ENCODE measurements at regions not wholly inside any gene's neighbourhood (a gene's known extent, or its start where the extent isn't known, plus 50 kb on each side); places are given as distances from the start of the nearest gene placed in this dataset.

DNA sequence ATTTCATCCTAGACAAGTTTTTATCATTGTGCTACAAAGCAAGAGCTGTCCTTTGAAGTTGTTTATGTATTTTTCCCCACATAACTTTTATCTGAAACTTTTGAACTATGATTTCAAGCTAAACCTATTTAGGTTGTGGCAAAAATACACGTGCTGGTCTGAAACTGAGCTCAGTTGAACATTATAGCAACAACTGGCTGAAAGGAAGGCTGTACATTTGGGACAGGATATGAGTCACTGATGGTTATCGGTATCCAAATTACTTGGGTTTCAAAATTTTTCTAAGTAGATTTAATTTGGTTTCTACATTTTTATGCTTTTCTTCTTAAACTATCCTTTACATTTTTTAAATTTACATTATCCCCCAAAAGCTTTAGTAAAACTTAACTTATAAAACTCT, 627.3 kb upstream of the NUDT12 start:
- in situ Hi-C loops (cut with HindIII; ENCODE audit: low pct_ligation_motif_present, low pct_unique_long_range_greater_than_20kb, low sequenced_read_pairs) = no loop called here
- DNase-seq = no peak

DNA sequence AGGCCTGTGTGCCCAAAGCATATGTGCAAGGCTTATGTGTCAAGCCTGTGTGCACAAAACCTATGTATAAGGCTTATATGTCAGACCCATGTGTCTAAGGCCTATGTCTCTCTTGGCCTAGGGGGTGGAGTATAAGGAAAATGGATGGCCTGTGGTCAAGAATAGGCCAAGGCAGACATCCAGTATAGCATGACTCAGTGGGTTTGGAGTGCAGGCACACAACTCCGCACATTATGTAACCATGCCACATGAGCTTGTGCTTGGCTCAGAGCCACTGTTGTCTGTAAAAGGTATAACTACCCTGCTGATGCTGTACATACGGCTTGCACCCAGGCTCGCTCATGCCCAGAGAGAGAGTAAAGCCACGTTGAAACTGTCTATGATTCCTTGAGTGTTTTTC, 626.4 kb upstream of the NUDT12 start:
- in situ Hi-C loops (cut with HindIII; ENCODE audit: low pct_ligation_motif_present, low pct_unique_long_range_greater_than_20kb, low sequenced_read_pairs) = no loop called here

DNA sequence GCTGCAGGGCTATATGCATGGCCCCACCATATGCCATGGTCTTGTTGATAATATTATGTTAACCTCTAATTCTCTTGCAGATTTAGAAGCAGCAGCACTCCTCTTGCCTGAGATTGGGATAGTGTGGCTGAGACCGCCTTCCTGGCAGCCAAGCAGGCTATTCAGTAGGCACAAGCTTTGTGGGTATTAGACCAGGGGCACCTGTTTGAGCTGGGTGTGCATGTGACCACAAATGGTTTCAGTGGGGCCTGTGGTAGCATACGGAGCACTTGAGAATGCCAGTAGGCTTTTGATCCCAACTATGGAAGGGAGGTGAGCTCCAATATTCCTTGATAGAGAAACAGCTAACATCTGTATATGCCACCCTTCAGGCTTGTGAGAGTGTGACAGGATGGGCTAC, 625.1 kb upstream of the NUDT12 start:
- DNase-seq = no peak
- in situ Hi-C loops (cut with HindIII; ENCODE audit: low pct_ligation_motif_present, low pct_unique_long_range_greater_than_20kb, low sequenced_read_pairs) = no loop called here

More for the DNA sequence above, 626.4 kb upstream of the NUDT12 start:
- DNase-seq = no peak

DNA sequence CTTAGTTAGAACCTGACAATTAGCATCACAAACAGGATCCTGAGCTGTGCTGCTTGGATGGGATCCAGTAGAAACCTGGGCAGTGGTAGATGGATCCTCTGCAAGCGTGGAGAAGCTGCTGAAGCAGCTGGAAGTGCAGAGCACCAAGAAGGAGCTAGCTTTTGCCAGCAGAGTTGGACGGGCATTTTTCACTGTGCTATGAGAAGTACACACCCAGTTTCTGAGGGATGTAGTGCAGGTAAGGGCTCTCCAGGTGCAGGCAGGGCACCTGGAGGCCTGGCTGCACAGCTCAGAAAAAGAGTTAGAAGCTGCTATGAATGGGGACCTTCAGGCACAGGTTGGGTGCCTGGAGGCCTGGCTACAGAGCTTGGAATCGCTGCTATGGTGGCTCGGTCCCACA, 623.9 kb upstream of the NUDT12 start:
- no peak for DNase-seq
- in situ Hi-C loops (cut with HindIII; ENCODE audit: low pct_ligation_motif_present, low pct_unique_long_range_greater_than_20kb, low sequenced_read_pairs) = no loop called here

DNA sequence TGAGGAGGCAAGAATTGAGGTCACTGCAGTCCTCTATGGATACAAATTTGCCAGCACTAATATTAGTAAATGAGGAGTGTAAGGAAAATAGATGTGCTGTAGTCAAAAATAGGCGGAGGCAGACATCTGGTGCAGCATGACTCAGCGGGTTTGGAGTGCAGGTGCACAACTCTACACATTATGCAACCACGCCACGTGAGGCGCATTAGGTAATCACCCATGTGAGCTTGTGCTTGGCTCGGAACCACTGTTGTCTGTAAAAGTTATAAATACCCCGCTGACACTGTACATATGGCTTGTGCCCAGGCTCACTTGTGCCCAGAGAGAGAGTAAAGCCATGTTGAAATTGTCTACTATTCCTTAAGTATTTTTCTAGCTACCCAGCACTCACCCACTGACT, 623.5 kb upstream of the NUDT12 start:
- no peak for DNase-seq
- in situ Hi-C loops (cut with HindIII; ENCODE audit: low pct_ligation_motif_present, low pct_unique_long_range_greater_than_20kb, low sequenced_read_pairs) = no loop called here

DNA sequence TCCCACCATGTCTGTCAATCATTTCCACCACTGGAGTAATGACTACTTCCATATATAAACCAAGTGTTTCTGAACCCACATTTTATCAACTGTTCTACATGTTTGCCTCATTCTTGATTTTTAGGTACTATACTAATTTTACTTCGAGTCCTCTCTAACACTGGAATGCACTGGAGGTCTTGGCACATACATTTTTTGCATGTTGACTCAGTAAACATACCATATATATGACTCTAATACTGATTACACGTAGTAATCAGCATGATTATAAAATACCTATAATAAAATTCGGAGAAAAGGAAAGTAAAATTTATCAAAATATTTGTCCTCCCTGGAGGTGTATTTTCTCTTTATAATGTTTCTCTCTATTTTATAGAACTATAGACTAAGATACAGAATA, 621.7 kb upstream of the NUDT12 start:
- in situ Hi-C loops (cut with HindIII; ENCODE audit: low pct_ligation_motif_present, low pct_unique_long_range_greater_than_20kb, low sequenced_read_pairs) = no loop called here
- no peak for DNase-seq

DNA sequence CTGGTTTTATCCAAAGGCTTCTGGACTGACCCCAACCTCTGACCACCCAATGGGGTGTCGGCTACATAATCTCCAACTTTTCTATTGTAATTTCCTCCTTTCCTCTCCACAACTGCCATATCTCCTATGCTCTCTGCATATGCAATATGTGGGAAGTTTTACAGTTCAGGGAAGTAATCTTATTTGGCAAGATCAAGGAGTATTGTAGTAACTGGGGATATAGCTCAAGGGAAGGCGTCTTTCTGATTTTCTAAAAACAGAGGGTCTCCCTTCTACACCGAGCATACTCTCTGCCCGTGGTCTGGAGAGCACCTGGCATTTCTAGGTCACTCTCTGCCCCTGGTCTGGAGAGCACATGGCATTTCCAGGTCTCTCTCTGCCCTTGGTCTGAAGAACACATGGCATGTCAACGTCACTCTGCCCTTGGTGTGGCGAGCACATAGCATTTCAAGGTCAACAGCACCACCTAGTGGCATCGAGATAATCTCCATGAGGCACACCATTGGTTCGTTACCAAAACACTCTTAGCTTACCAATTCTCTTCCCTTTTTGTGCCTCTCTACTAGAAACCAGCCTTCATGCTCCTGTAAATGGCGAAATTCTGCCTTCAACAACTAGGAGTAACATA, 616.4 kb upstream of the NUDT12 start:
- in situ Hi-C loops (cut with HindIII; ENCODE audit: low pct_ligation_motif_present, low pct_unique_long_range_greater_than_20kb, low sequenced_read_pairs) = no loop called here

DNA sequence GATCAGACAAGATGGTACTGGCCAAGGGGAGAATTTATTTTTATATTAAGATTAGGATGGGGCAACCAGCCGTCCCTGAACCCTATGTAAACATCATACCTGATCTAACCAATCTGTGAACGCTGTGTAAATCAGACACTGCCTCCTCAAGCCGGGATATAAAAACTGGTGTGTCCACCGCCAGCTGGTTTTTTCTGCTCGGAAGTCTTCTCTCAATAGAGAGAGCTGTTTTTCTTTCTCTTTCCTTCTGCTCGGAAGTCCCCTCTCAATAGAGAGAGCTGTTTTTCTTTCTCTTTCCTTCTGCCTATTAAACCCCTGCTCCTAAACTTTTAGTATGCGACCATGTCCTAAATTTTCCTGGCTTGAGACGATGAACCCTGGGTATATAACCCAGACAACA, 615.5 kb upstream of the NUDT12 start:
- no peak for DNase-seq
- in situ Hi-C loops (cut with HindIII; ENCODE audit: low pct_ligation_motif_present, low pct_unique_long_range_greater_than_20kb, low sequenced_read_pairs) = no loop called here

More for the DNA sequence above, 616.4 kb upstream of the NUDT12 start:
- DNase-seq = peak; percentile 54

DNA sequence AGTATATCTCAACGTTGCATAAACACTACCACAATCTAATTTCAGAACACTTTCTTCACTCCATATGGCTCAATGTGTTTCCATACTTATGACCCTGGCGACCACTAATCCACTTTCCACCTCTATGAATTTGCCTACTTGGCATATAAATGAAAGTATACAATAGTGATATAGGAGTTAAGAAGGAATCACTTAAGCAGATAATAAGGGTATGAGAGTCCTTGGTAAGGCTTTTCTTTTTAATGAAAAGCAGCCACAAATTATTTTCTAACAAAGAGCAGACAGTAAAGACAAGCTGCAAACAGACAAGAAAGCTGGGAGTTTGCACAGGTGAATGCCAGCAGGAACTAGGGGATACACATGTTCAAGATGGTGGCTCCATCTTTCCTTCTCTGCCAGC, 615.1 kb upstream of the NUDT12 start:
- DNase-seq = no peak
- in situ Hi-C loops (cut with HindIII; ENCODE audit: low pct_ligation_motif_present, low pct_unique_long_range_greater_than_20kb, low sequenced_read_pairs) = no loop called here

DNA sequence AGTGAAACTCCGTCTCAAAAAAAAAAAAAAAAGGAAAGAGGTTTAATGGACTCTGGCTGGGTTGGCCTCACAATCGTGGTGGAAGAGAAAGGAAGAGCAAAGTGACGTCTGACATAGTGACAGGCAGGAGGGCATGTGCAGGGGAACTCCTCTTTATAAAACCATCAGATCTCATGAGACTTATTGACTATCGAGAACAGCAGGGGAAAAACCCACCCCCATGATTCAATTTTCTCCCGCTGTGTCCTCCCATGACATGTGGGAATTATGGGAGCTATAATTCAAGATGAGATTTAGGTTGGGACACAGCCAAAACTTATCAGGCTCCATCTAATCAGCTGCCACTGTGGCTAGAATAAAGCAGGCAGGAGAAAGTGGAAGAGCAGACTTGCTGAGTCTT, 610.4 kb upstream of the NUDT12 start:
- in situ Hi-C loops (cut with HindIII; ENCODE audit: low pct_ligation_motif_present, low pct_unique_long_range_greater_than_20kb, low sequenced_read_pairs) = no loop called here

DNA sequence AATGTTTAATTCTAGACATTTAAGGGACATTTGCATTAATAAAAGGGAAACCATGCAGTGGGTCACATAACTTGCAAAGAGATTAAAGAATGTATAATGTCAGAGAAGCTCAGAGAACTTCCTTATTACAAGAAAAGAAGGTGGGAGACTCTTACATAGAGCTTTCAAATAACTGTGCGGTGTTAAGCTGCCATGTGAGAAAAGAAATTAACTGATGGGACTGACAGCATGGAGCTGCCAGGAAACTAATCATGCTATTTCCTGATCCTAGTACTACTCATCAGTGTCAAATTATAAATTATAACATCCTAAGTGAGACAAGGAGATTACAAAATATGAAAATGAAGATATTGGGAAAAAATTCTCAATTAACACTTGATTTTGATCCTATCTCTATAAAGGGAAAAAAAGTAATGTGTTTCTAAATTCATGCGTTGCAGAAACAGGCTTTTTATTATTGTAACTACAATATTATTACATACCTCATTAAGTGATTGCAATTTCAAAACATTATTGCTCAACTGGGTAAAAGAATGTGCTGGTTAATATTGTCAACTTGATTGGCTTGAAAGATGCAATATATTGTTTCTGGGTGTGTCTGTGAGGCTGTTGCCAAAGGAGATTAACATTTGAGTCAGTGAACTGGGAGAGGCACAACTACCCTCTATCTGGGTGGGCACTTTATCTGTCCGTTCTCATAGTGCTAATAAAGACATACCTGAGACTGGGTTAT, 609.5 kb upstream of the NUDT12 start:
- in situ Hi-C loops (cut with HindIII; ENCODE audit: low pct_ligation_motif_present, low pct_unique_long_range_greater_than_20kb, low sequenced_read_pairs) = no loop called here
- no peak for DNase-seq

More for the DNA sequence above, 610.4 kb upstream of the NUDT12 start:
- no peak for DNase-seq

DNA sequence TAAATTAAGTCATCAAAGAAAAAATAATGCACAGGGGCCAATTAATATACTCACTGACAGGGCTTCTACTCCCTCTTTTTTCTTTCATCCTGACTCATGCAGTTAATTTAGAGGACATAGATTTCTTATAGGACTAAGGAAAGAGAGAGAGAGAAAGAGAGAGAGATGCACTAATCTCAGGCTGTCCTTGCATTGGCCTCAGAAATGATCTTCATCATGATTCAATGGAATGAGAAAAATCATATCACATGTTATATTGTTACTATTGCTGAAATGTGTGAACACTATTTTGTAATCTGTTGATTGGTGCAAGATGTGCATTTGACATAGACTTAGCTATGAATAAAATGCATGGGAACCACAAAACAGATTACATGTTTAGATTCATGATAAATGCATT, 608.3 kb upstream of the NUDT12 start:
- in situ Hi-C loops (cut with HindIII; ENCODE audit: low pct_ligation_motif_present, low pct_unique_long_range_greater_than_20kb, low sequenced_read_pairs) = no loop called here
- no peak for DNase-seq

DNA sequence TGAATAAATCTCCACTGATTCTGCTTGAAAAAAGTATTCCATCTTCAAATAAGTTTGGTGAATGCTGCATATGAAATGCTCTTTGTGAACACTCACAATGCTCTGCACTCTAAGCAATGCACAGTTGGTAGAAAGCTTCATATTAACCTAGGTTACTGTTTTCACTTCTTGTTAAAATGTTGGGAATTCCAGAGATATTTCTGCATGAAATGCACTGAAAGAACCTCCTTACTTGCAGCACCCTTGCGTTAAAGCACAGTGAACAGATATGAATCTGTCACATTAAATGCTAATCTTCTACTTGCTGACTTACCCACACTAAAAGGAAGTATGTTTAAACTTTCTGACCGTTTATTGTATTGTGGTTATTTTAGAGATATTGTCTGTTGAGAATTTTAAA, 584.1 kb upstream of the NUDT12 start:
- in situ Hi-C loops (cut with HindIII; ENCODE audit: low pct_ligation_motif_present, low pct_unique_long_range_greater_than_20kb, low sequenced_read_pairs) = no loop called here
- DNase-seq = no peak

DNA sequence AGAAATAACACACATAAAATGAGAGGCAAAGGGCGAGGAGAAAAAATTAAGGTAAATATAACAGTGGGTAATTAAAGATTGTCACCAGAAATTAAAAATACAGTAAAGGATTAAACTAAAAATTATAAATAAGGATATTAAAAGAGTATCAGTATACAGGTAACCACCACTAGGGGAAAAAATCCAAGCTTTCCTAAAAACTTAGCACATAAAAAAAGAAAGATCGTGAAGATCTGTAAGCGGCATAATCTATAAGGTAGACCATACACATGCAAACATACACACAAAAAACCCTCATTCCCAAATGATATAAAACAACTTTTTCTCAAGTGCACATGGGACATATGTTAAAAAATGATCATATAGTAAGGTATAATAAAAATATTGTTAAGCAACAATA, 577.3 kb upstream of the NUDT12 start:
- DNase-seq = no peak
- in situ Hi-C loops (cut with HindIII; ENCODE audit: low pct_ligation_motif_present, low pct_unique_long_range_greater_than_20kb, low sequenced_read_pairs) = no loop called here

DNA sequence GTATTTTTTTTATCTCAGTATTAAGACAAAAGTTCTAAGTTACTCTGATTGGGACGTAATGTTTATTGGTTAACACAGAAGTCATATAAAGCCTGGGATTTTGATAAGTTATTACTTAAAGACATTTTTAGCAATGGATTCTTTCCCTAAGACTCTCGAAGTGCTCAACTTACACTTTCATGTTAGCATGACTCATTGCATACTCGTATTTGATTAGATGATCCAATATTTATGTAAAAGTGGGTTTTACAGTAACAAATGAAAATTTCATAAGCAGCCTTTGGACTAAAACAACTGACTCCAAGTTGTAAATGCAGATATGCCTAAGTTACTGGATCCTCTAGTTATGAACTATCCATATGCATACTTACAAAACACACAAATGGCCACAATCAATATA, 567.7 kb upstream of the NUDT12 start:
- in situ Hi-C loops (cut with HindIII; ENCODE audit: low pct_ligation_motif_present, low pct_unique_long_range_greater_than_20kb, low sequenced_read_pairs) = no loop called here
- no peak for DNase-seq

DNA sequence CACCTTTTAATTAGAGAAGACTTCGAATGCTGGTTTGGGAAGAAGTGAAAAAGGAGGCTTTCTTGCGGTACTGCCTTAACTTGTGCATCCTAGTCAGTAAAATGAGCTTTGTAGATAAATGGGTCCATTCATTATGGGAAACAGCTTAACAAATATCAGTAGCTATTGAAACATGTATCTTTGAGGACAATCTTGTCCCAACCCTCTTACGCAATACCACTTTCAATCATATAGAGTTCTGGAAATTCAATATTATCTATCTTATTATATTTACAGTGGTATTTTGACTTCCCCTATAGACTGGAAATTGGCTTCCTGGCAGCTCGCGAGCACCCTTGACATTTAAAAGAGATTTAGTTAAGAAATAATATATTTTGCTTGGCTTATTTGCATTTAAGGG, 565.8 kb upstream of the NUDT12 start:
- no peak for DNase-seq
- in situ Hi-C loops (cut with HindIII; ENCODE audit: low pct_ligation_motif_present, low pct_unique_long_range_greater_than_20kb, low sequenced_read_pairs) = no loop called here

DNA sequence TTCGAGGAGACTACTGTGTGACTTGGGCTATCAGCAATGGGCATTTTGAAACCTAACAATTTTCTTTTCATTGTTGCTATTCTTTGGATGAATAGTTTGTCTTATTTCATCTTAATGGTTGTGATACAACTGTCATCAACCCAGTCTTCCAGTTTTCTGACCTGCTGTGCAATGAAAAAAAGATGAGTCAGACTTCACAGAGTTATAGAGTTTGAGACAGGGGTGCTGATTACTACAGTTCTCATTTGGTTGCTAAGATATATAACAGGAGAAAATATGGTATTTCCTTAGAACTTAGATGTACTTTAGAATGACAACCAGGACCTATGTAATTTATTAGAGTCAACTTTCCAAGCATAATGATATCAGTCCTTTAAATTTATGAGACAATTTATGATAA, 564.4 kb upstream of the NUDT12 start:
- in situ Hi-C loops (cut with HindIII; ENCODE audit: low pct_ligation_motif_present, low pct_unique_long_range_greater_than_20kb, low sequenced_read_pairs) = no loop called here

DNA sequence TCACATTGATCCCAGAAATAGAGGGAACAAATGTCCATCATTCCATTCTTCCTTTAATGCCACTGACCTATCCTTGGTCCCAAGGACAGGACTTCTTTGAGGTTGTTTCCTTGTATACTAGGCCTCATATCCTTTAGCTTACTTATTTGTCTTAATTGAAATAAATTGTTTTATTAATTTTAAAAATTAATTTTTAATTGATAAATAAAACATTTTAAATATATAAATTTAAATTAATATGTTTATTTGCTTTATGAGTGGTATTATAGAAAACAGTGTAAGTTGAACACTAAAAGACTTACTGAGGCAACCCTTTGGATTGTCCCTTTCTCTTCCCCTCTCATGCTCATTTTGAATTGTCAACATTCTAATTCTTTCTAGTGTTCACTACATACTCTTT, 556.9 kb upstream of the NUDT12 start:
- DNase-seq = no peak
- in situ Hi-C loops (cut with HindIII; ENCODE audit: low pct_ligation_motif_present, low pct_unique_long_range_greater_than_20kb, low sequenced_read_pairs) = no loop called here

More for the DNA sequence above, 564.4 kb upstream of the NUDT12 start:
- DNase-seq = no peak

DNA sequence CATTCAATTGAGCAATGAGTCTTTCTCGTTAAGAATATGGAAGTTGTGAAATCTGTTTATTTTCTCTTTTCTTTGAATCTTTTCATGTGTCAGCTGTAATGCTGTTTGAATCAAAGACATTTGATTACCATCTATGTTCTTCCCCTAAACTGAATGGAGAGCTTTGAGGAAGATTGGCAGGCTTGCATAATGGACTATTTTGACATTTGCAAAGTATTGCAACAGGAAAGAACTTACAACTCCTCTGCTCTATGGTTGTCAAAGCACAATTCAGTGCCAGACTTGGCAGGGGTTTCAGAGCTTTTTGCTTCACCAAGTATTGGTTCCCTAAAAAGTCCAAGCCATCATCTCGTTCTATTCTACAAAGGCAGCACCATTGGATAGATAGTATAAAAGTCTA, 549.0 kb upstream of the NUDT12 start:
- in situ Hi-C loops (cut with HindIII; ENCODE audit: low pct_ligation_motif_present, low pct_unique_long_range_greater_than_20kb, low sequenced_read_pairs) = no loop called here
- DNase-seq = no peak

DNA sequence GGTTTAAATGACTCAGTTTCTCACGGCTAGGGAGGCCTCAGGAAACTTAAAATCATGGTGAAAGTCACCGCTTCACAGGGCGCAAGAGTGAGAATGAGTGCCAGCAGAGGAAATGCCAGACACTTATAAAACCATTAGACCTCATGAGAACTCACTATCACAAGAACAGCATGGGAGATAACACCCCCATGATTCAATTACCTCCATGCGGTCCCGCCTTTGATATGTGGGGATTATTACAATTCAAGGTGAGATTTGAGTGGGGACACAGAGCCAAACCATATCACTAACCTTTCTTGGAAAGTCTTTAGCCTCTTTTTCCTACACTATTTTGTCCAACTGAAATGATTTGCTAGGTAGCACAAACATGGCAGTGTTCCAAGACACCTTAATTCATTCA, 533.9 kb upstream of the NUDT12 start:
- no peak for DNase-seq
- in situ Hi-C loops (cut with HindIII; ENCODE audit: low pct_ligation_motif_present, low pct_unique_long_range_greater_than_20kb, low sequenced_read_pairs) = no loop called here
